K562 (cell line): ENCODE measurements at regions not wholly inside any gene's neighbourhood (a gene's known extent, or its start where the extent isn't known, plus 50 kb on each side); places are given as distances from the start of the nearest gene placed in this dataset.

Experiments
- ARID2 ChIP-seq: fragments of 450-650 bp; IDR thresholded peaks from 2 replicates; pipeline ENCODE4 v1.6.1; 2017; ENCODE audit warnings: antibody characterized with exemption, mild to moderate bottlenecking
- GABPA ChIP-seq: fragments of 200-800 bp; sonication (Bioruptor generic); conservative IDR thresholded peaks from 2 replicates; pipeline ENCODE4 v1.6.1; 2016; ENCODE audit warnings: low read depth, missing genetic modification characterization, missing compliant biosample characterization
- MAFK ChIP-seq: IDR thresholded peaks from 2 replicates; pipeline ENCODE4 v1.6.1; 2011; ENCODE audit warnings: low read length, improper control_type of control experiment
- NFE2 ChIP-seq: IDR thresholded peaks from 2 replicates; pipeline ENCODE4 v1.6.1; 2014; ENCODE audit warnings: antibody characterized with exemption, low read depth
- TFE3 ChIP-seq: fragments of 450-650 bp; formaldehyde crosslinking; IDR thresholded peaks from 2 replicates; pipeline ENCODE4 v1.4.0; 2020; ENCODE audit warnings: mild to moderate bottlenecking, mixed read lengths
- UBTF ChIP-seq, 2 experiments: IDR thresholded peaks; 2 replicates each; pipeline ENCODE4 v1.6.1; 2012; ENCODE audit warnings: improper control_type of control experiment in 2 of 2, low read depth in 2 of 2, low read length in 2 of 2, borderline replicate concordance in 1 of 2
- ZNF121 ChIP-seq: sonication (generic); formaldehyde crosslinking; conservative IDR thresholded peaks from 2 replicates; pipeline ENCODE4 v1.8.0; 2022; ENCODE audit warnings: missing genetic modification reagents
- TF ChIP-seq, protein P1 (sequence below), 3 experiments: IDR thresholded peaks in 2 of 3; conservative IDR thresholded peaks in 1 of 3; 2 replicates each; pipeline ENCODE4 v1.5.1; 2011 to 2012; ENCODE audit warnings: low read length in 3 of 3, mild to moderate bottlenecking in 3 of 3, control low read depth in 2 of 3, improper control_type of control experiment in 1 of 3, inconsistent platforms in 1 of 3, low read depth in 1 of 3, mixed read lengths in 1 of 3, moderate library complexity in 1 of 3; ENCODE audit not compliant: insufficient read depth in 2 of 3
- TF ChIP-seq, protein P2 (sequence below): fragments of 250-450 bp; sonication (Bioruptor Pico); IDR thresholded peaks from 2 replicates; pipeline ENCODE4 v1.4.0; 2020; ENCODE audit warnings: mild to moderate bottlenecking
- TF ChIP-seq, protein P3 (sequence below), 2 experiments: fragments of 450-650 bp; IDR thresholded peaks; 2 replicates each; pipeline ENCODE4 v1.6.1; 2018; ENCODE audit warnings: mild to moderate bottlenecking in 2 of 2, low read depth in 1 of 2; ENCODE audit not compliant: partially characterized antibody in 2 of 2
- TF ChIP-seq, protein P4 (sequence below): sonication (generic); formaldehyde crosslinking; IDR thresholded peaks from 2 replicates; pipeline ENCODE4 v1.9.0; 2022; ENCODE audit warnings: mild to moderate bottlenecking, missing genetic modification reagents

DNA sequence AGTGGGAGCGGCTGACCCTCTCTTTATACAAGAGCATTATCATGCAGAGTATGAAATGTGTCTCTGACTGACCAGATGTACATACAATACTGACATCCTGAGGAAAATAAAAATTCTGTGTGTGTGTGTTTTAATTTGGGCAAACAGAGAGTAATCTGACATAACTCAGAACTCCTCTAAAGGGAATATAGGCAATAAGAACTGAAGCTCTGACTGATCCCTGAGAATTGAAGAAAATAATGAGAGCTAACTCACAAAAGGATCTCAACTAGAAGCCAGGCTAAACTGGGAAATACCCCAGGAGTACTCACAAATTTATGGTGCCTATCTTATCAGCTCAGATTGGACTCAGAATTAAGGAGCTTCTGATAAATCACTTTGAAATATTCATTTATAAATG lies 539.9 kb downstream of the OLFM4 start:
- TF ChIP-seq, protein P1, sequence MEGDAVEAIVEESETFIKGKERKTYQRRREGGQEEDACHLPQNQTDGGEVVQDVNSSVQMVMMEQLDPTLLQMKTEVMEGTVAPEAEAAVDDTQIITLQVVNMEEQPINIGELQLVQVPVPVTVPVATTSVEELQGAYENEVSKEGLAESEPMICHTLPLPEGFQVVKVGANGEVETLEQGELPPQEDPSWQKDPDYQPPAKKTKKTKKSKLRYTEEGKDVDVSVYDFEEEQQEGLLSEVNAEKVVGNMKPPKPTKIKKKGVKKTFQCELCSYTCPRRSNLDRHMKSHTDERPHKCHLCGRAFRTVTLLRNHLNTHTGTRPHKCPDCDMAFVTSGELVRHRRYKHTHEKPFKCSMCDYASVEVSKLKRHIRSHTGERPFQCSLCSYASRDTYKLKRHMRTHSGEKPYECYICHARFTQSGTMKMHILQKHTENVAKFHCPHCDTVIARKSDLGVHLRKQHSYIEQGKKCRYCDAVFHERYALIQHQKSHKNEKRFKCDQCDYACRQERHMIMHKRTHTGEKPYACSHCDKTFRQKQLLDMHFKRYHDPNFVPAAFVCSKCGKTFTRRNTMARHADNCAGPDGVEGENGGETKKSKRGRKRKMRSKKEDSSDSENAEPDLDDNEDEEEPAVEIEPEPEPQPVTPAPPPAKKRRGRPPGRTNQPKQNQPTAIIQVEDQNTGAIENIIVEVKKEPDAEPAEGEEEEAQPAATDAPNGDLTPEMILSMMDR (IDR thresholded peaks at IDR 0.05 in 2 of 3, conservative IDR thresholded peaks at IDR 0.05 in 1 of 3; ENCODE audit: insufficient read depth in 2 of 3, low read depth in 1 of 3, low read length in 3 of 3): no peak
- TF ChIP-seq MAFK (no peak), GABPA (tag) (no peak), NFE2 (no peak), ZNF121 (CRISPR knock-in tag) (no peak), TFE3 (CRISPR knock-in tag) (no peak), UBTF (IDR thresholded peaks at IDR 0.05; ENCODE audit: borderline replicate concordance in 1 of 2, low read depth in 2 of 2, low read length in 2 of 2) (no peak), ARID2 (no peak)
- TF ChIP-seq, protein P2, sequence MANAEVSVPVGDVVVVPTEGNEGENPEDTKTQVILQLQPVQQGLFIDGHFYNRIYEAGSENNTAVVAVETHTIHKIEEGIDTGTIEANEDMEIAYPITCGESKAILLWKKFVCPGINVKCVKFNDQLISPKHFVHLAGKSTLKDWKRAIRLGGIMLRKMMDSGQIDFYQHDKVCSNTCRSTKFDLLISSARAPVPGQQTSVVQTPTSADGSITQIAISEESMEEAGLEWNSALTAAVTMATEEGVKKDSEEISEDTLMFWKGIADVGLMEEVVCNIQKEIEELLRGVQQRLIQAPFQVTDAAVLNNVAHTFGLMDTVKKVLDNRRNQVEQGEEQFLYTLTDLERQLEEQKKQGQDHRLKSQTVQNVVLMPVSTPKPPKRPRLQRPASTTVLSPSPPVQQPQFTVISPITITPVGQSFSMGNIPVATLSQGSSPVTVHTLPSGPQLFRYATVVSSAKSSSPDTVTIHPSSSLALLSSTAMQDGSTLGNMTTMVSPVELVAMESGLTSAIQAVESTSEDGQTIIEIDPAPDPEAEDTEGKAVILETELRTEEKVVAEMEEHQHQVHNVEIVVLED (CRISPR knock-in tag): no peak
- TF ChIP-seq, protein P3, sequence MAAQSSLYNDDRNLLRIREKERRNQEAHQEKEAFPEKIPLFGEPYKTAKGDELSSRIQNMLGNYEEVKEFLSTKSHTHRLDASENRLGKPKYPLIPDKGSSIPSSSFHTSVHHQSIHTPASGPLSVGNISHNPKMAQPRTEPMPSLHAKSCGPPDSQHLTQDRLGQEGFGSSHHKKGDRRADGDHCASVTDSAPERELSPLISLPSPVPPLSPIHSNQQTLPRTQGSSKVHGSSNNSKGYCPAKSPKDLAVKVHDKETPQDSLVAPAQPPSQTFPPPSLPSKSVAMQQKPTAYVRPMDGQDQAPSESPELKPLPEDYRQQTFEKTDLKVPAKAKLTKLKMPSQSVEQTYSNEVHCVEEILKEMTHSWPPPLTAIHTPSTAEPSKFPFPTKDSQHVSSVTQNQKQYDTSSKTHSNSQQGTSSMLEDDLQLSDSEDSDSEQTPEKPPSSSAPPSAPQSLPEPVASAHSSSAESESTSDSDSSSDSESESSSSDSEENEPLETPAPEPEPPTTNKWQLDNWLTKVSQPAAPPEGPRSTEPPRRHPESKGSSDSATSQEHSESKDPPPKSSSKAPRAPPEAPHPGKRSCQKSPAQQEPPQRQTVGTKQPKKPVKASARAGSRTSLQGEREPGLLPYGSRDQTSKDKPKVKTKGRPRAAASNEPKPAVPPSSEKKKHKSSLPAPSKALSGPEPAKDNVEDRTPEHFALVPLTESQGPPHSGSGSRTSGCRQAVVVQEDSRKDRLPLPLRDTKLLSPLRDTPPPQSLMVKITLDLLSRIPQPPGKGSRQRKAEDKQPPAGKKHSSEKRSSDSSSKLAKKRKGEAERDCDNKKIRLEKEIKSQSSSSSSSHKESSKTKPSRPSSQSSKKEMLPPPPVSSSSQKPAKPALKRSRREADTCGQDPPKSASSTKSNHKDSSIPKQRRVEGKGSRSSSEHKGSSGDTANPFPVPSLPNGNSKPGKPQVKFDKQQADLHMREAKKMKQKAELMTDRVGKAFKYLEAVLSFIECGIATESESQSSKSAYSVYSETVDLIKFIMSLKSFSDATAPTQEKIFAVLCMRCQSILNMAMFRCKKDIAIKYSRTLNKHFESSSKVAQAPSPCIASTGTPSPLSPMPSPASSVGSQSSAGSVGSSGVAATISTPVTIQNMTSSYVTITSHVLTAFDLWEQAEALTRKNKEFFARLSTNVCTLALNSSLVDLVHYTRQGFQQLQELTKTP (IDR thresholded peaks at IDR 0.05; ENCODE audit: low read depth in 1 of 2, partially characterized antibody in 2 of 2): no peak
- TF ChIP-seq, protein P4, sequence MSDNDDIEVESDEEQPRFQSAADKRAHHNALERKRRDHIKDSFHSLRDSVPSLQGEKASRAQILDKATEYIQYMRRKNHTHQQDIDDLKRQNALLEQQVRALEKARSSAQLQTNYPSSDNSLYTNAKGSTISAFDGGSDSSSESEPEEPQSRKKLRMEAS (CRISPR knock-in tag): no peak
